Activated naive CD8-positive, alpha-beta T cell treated with anti-CD3 and anti-CD28 coated beads, Interleukin-2, amount 50 U/mL, for 24 hours (primary cell): ENCODE measurements at regions not wholly inside any gene's neighbourhood (a gene's known extent, or its start where the extent isn't known, plus 50 kb on each side); places are given as distances from the start of the nearest gene placed in this dataset.
"Not testable (repeated sequence)": the region's sequence is repeated elsewhere in the genome, so short reads cannot be mapped to it uniquely, and the experiment has no call there.

ENCODE experiments used
- ATAC-seq: fragments of 150-1000 bp; cut with Tn5 transposase; one replicate; pipeline ENCODE4 v1.10.0; 2021
- DNase-seq: peaks from one replicate; pipeline ENCODE4 v3.0.0; 2021
- H3K27ac Mint-ChIP-seq: one replicate; pipeline ENCODE4 v1.8.0; 2021; ENCODE audit warnings: mild to moderate bottlenecking, mixed read lengths
- H3K27me3 Mint-ChIP-seq: one replicate; pipeline ENCODE4 v1.8.0; 2021; ENCODE audit warnings: mixed read lengths
- H3K36me3 Mint-ChIP-seq: one replicate; pipeline ENCODE4 v1.8.0; 2021; ENCODE audit warnings: low read depth, mixed read lengths
- H3K4me1 Mint-ChIP-seq: one replicate; pipeline ENCODE4 v1.8.0; 2021; ENCODE audit warnings: mixed read lengths
- H3K4me3 Mint-ChIP-seq: one replicate; pipeline ENCODE4 v1.8.0; 2021; ENCODE audit warnings: mild to moderate bottlenecking, moderate library complexity, mixed read lengths
- H3K9me3 Mint-ChIP-seq: one replicate; pipeline ENCODE4 v1.8.0; 2021; ENCODE audit warnings: mixed read lengths

DNA sequence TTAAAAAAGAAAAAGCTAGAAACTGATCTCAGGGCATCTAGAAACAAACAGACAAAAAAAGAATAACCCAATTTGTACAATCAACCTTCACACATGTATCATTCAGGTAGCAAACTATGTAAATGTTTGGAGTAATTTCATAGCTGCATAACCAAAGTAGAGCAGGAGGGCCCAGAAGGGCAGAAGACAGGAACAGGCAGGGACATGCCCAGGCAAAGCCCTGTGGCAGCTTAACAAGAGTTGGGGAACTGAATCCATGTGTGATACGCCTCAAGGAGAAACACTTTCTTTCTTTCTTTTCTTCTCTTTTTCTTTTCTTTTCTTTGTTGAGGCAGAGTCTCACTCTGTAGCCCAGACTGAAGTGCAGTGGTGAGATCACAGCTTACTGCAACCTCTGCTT lies 390.4 kb upstream of the ANKRD20A1 start:
- not testable (repeated sequence) for ATAC-seq, H3K27me3 Mint-ChIP-seq, H3K27ac Mint-ChIP-seq, H3K36me3 Mint-ChIP-seq, DNase-seq, H3K9me3 Mint-ChIP-seq, H3K4me1 Mint-ChIP-seq, H3K4me3 Mint-ChIP-seq

DNA sequence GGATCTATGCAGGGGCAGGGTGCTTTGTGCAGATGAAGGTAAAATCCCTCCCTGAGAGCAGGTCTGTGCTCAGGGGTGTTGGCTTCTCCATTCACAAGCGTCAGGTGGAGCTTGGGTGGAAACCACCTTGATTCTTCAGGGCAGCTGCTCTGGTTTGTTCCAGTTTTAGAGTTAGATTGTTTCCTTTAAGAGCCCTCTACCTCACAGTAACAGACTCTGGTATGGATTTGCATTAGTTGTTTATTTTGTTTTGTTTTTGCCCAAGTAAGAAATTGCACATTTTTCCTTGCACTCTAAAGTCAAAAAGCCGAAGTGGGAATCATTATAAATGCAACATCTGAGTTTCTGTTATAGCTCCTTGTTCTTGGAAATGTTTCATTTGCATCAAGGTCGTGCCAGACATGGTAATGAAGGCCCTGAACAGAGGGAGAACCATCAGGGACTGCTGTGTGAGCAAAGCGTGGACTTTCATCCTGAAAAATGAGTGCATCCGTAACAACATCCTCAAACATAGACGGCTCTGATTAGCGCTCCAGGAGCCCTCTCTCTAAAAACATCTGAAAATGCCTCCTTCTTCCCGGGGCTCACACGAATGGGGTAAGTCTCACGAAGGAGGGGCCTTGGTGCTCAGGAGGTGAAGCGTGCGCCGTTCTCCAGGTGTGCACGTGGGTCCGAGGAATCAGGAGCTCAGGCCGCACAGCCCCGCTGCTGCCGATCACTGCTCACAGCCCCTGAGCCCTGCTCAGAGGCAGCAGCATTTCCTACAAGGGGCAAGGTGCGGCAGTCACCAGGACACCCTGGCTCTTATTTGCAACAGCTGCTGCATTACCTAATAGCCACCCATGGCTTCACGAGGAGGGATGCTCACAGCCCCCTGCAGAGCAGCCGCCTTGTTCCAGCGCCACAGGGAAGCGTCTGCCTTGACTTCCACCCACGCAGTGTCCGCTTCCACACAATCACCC lies 396.7 kb upstream of the ANKRD20A1 start:
- H3K4me3 Mint-ChIP-seq, H3K27me3 Mint-ChIP-seq, H3K27ac Mint-ChIP-seq, H3K9me3 Mint-ChIP-seq, DNase-seq, H3K36me3 Mint-ChIP-seq, ATAC-seq, H3K4me1 Mint-ChIP-seq: not testable (repeated sequence)

DNA sequence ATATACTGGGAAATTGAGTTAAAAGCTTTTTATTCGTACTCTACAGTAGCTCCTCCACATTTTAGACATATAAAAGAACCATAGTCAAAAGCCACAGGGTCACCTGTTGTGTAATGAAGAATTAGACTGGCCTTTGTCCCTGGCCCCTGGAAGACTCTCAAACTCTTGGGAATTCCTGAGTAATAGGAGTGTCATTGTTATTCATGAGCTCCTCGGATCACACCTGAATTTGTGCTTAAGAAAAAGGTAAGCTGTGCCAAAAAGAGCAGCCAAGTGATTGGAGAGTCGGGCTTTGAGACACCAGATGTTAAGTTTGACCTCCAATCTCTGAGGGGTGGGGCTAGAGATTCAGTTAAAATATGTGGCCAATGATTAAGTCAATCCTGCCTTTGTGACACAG lies 405.8 kb upstream of the ANKRD20A1 start:
- ATAC-seq, H3K36me3 Mint-ChIP-seq, H3K4me3 Mint-ChIP-seq, H3K9me3 Mint-ChIP-seq, H3K27me3 Mint-ChIP-seq, H3K27ac Mint-ChIP-seq, DNase-seq, H3K4me1 Mint-ChIP-seq: not testable (repeated sequence)

DNA sequence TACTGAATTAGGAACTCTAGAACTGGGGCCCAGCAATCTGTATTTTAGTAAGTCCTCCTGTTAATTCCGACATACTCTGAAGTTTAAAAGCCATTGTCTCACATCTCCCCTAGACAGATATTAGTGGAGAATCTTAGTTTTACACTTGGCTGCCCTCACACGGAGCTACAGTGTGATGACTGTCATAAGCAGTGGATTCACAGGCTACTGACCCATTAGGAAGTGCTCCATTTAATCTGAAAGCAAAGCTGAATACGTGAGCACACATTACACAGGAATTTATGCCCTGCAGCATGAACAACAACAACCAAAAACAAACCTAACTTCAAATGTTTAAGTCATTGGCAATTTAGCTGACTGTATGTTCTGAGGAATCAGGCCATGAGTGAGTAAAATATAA lies 416.4 kb upstream of the ANKRD20A1 start:
- H3K27me3 Mint-ChIP-seq, H3K4me1 Mint-ChIP-seq, H3K36me3 Mint-ChIP-seq, ATAC-seq, H3K9me3 Mint-ChIP-seq, H3K27ac Mint-ChIP-seq, H3K4me3 Mint-ChIP-seq, DNase-seq: not testable (repeated sequence)

- H3K36me3 Mint-ChIP-seq, H3K4me3 Mint-ChIP-seq, H3K27me3 Mint-ChIP-seq, H3K4me1 Mint-ChIP-seq, H3K27ac Mint-ChIP-seq, H3K9me3 Mint-ChIP-seq, DNase-seq, ATAC-seq: not testable (repeated sequence)
These were observed 421.7 kb upstream of the ANKRD20A1 start for GRCh38 chr9:67437011-67437410.

DNA sequence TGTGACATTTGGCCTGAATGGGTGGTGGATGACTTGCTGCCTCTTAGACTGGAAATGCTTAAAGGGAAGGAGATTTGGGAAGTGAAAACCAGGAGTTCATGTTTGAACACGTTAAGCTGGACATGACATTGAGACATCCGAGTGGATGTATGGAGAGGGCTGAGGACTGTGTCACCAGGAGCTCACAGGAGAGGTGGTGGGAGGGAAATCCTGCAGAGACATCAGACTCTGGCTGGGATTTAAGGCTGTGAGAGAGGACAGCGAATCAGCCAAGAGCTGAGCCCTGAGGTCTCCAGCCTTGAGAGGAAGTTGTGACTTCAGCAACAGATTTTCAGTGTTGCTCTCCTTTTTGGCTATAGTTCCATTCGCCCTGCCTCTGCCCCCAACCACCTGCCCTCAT lies 432.5 kb upstream of the SPATA31A3 start:
- H3K4me3 Mint-ChIP-seq, H3K36me3 Mint-ChIP-seq, H3K27ac Mint-ChIP-seq, H3K9me3 Mint-ChIP-seq, H3K27me3 Mint-ChIP-seq, DNase-seq, ATAC-seq, H3K4me1 Mint-ChIP-seq: not testable (repeated sequence)

DNA sequence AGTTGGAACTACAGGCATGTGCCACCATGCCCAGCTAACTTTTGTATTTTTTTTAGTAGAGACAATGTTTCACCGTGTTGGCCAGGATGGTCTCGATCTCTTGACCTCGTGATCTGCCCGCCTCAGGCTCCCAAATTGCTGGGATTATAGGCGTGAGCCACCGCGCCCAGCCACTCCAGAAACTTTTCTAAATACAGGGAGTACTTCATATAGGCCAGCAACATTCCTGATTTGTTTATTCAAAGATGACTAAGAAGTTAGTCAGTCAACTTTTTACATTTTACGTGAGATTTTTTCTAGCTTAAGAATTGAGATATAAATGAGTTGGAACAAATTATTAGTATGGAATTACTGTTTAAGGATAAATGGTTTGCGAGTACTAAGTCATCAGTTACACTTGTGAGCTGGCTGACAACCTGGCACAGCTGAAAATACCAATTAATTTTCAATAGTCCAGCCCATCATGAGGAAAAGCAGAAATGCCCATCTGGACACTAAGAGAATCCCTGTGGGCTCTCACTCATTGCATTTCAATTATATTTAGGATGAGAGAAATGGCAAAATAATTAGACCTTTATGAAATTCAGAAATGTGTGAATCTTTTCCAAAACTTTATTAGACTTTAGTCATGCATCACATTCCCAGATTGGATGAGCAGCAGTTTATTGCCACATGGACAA lies 430.8 kb upstream of the SPATA31A3 start:
- H3K36me3 Mint-ChIP-seq, H3K4me1 Mint-ChIP-seq, H3K4me3 Mint-ChIP-seq, ATAC-seq, H3K27me3 Mint-ChIP-seq, H3K27ac Mint-ChIP-seq, DNase-seq, H3K9me3 Mint-ChIP-seq: not testable (repeated sequence)

DNA sequence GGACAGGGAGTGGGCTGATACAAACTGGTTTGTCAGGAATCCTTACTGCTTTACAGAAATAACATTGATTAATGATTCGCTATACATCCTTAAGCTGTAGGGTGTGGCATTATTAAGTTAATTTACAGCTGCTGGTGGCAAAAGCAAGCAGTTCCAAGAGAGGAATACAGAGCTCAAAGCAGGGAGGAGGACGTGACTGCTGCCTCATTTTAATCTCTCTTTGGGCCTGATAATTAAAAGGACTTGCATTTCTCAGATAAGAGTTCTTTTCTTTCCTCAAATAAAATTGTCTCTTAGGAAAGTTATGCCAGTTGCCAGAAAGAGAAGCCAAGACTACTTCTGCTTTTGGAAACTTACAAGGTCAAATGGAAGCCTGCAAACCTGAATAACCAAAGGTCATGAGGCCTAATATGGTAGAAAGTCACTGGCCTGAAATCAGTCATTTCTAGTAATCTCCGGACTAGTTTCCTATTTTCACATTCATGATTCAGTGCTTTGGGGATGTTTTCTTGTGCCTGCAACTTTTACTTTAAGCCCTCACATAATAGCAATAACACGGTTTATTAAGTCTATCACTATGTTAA lies 426.2 kb upstream of the SPATA31A3 start:
- H3K4me3 Mint-ChIP-seq, H3K4me1 Mint-ChIP-seq, H3K9me3 Mint-ChIP-seq: not testable (repeated sequence)

DNA sequence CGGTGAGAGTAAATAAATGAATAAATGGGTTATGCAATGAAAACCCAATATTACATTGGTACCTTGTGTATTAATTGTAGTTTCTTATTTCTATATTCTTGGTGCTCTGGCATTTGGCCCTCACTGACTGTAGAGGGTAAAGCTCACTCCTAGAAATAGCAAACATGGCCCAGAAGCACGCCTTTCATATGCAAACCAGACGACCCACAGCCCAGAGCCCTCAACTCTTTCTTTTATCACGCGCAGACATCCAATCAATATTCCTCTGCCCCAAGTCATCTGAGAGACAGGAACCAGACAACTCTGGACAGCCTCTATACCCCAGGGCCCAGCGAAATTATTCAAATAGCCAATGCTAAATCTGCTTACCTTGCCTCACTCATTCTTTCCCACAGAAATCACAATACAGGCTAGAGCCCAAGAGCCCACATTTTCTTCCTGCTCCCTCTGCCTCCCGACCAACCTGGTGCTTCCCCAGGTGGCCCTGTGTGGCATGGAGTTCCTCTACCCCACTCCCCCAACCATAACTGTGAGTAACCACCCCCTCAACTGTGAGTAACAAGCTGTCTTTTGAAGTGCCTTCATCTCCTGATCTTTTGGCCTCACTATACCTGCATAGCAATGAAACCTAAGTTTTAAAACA lies 425.1 kb upstream of the SPATA31A3 start:
- H3K36me3 Mint-ChIP-seq, H3K27ac Mint-ChIP-seq, ATAC-seq, H3K4me1 Mint-ChIP-seq, H3K27me3 Mint-ChIP-seq, H3K9me3 Mint-ChIP-seq, DNase-seq, H3K4me3 Mint-ChIP-seq: not testable (repeated sequence)

More for the DNA sequence above, 426.2 kb upstream of the SPATA31A3 start:
- DNase-seq, H3K27ac Mint-ChIP-seq, ATAC-seq, H3K27me3 Mint-ChIP-seq, H3K36me3 Mint-ChIP-seq: not testable (repeated sequence)

DNA sequence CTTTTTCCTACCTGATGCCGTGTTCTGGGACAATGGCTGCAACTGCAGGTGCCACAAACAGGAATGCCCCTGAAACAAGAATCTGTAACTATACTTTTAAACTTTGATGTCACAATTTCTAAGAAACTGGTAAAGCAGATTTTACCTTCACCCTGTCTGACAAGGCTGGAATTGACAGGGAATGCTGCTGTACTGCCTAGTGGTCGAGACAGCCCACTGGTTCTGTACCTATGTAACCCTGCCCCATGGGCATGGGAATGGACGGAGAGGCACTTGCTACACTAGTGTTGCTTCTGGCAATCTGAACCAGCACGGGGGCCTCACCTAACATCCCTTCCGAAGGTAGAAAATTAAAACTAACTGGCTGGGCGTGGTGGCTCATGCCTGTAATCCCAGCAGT lies 424.3 kb upstream of the SPATA31A3 start:
- not testable (repeated sequence) for H3K27me3 Mint-ChIP-seq, H3K4me3 Mint-ChIP-seq, ATAC-seq, H3K9me3 Mint-ChIP-seq, DNase-seq, H3K36me3 Mint-ChIP-seq, H3K27ac Mint-ChIP-seq, H3K4me1 Mint-ChIP-seq

GRCh38 chr9:67410606-67411220 lies 418.4 kb upstream of the SPATA31A3 start:
- not testable (repeated sequence) for DNase-seq, H3K4me3 Mint-ChIP-seq, ATAC-seq, H3K27me3 Mint-ChIP-seq, H3K36me3 Mint-ChIP-seq, H3K4me1 Mint-ChIP-seq, H3K9me3 Mint-ChIP-seq, H3K27ac Mint-ChIP-seq

GRCh38 chr9:67403739-67404138 lies 411.4 kb upstream of the SPATA31A3 start:
- not testable (repeated sequence) for H3K4me3 Mint-ChIP-seq, H3K27me3 Mint-ChIP-seq, H3K4me1 Mint-ChIP-seq, H3K27ac Mint-ChIP-seq, DNase-seq, ATAC-seq, H3K9me3 Mint-ChIP-seq, H3K36me3 Mint-ChIP-seq

- ATAC-seq, H3K4me3 Mint-ChIP-seq, H3K4me1 Mint-ChIP-seq, H3K9me3 Mint-ChIP-seq, DNase-seq, H3K27ac Mint-ChIP-seq, H3K36me3 Mint-ChIP-seq, H3K27me3 Mint-ChIP-seq: not testable (repeated sequence)
These were observed 405.4 kb upstream of the SPATA31A3 start for GRCh38 chr9:67397731-67398130.

DNA sequence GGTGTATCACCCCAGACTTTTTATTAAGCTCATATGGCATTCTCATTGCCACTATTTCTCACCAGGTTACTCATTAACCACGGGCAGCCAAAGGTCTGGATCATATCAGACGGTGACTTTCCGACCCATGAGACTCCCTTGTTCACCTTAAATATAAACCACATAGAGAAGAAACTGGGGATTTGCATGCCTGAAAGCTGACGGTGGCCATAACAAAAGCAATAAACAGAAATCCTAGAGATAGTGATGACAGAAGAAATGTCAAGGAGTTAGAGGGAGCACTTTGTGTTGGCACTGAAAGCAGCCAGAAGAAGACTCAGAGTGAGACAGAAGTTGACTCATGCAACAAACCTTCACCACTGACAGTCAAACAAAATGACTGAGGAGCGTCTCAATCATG lies 402.4 kb upstream of the SPATA31A3 start:
- not testable (repeated sequence) for H3K9me3 Mint-ChIP-seq, H3K27ac Mint-ChIP-seq, H3K36me3 Mint-ChIP-seq, H3K4me3 Mint-ChIP-seq, H3K4me1 Mint-ChIP-seq, DNase-seq, H3K27me3 Mint-ChIP-seq, ATAC-seq
